Naive B cell (primary cell): ENCODE measurements at regions not wholly inside any gene's neighbourhood (a gene's known extent, or its start where the extent isn't known, plus 50 kb on each side); places are given as distances from the start of the nearest gene placed in this dataset.
A peak's percentile ranks its signal among the peaks of the same experiment; 100 is the strongest.

Experiments used
- ATAC-seq, 2 donors: fragments of 150-1000 bp; cut with Tn5 transposase; 2 replicates each; pipeline ENCODE4 v1.10.0; 2021; ENCODE audit warnings: low read depth in 2 of 2, mild to moderate bottlenecking in 2 of 2, moderate library complexity in 2 of 2
- DNase-seq: peaks from one replicate; pipeline ENCODE4 v3.0.0; 2022
- H3K27ac Mint-ChIP-seq, 6 donors: one replicate each; pipeline ENCODE4 v1.8.0; 2020 to 2022; ENCODE audit warnings: mild to moderate bottlenecking in 6 of 6, mixed read lengths in 6 of 6, moderate library complexity in 5 of 6, inconsistent platforms in 2 of 6
- H3K27me3 Mint-ChIP-seq, 3 donors: one replicate each; pipeline ENCODE4 v1.8.0; 2021 to 2022; ENCODE audit warnings: mixed read lengths in 3 of 3, mild to moderate bottlenecking in 1 of 3
- H3K36me3 Mint-ChIP-seq, 2 donors: one replicate each; pipeline ENCODE4 v1.8.0; 2020 to 2022; ENCODE audit warnings: mixed read lengths in 2 of 2, inconsistent platforms in 1 of 2, mild to moderate bottlenecking in 1 of 2
- H3K4me1 Mint-ChIP-seq, 3 donors: one replicate each; pipeline ENCODE4 v1.8.0; 2020 to 2022; ENCODE audit warnings: mixed read lengths in 3 of 3, inconsistent platforms in 1 of 3, mild to moderate bottlenecking in 1 of 3, moderate library complexity in 1 of 3
- H3K4me3 Mint-ChIP-seq, 8 donors: one replicate each; pipeline ENCODE4 v1.8.0; 2020 to 2022; ENCODE audit warnings: mild to moderate bottlenecking in 8 of 8, mixed read lengths in 8 of 8, moderate library complexity in 8 of 8, inconsistent platforms in 2 of 8
- H3K9me3 Mint-ChIP-seq, 7 donors: one replicate each; pipeline ENCODE4 v1.8.0; 2020 to 2022; ENCODE audit warnings: mixed read lengths in 7 of 7, mild to moderate bottlenecking in 5 of 7, inconsistent platforms in 2 of 7, moderate library complexity in 1 of 7

GRCh38 chr11:111035746-111036145 is 209.8 kb upstream of the POU2AF2 start:
- Mint-ChIP-seq H3K36me3 (peaks cover 5 to 21% of the 10 kb centered on the region in 2 donors), H3K9me3 (peaks cover 12 to 32% (median 18%) of the 10 kb centered on the region in 7 donors), H3K4me3 (no peak overlapping the region), H3K27ac (no peak overlapping the region), H3K27me3 (no peaks in the 10 kb centered on the region), H3K4me1 (no peaks in the 10 kb centered on the region)
- ATAC-seq (no peak), DNase-seq (no peak)

DNA sequence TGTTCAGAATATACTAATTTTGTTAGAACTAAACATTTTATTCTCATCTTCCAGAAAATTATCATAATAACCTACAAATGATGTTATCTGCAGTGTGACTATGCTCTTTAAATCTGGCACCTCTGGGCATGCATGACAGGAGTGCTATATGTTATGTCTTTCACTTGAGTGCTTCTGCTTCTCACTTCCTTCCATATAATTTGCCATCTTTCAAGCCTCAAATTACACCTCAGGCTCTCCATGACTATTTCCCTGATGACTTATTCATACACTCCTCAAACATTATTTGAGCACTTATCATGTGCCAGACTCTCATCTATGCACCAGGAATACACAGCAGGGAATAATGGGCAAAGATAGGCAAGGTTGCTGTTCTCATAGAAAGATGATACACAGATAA is 219.3 kb upstream of the POU2AF2 start:
- peaks cover 14 to 25% (median 19%) of the 10 kb centered on the region in 3 donors for H3K4me1 Mint-ChIP-seq
- peaks cover 4 to 8% of the 10 kb centered on the region in 2 donors for H3K36me3 Mint-ChIP-seq

DNA sequence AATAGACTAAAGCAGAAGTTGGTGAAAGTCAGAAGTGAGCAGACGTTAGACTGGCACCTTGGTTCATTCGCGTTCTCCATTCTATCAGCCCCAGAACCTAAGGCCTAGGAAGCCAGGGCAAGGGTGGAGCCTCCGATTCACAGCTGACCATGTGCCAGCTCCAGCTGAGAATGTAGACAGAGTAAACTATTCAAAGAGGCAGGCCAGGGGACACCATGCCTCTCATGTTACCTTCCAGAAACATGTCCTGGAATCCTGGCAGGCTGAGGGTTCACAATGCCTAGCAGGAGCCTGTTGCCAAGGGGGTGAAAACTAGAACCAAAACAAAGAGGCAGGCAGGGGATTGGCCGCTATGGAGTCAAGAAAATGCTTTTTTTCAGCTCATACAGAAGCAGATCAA is 224.4 kb upstream of the POU2AF2 start:
- H3K36me3 Mint-ChIP-seq = peaks cover 4 to 8% of the 10 kb centered on the region in 2 donors
- peaks cover 14 to 28% (median 16%) of the 10 kb centered on the region in 3 donors for H3K27me3 Mint-ChIP-seq
- H3K9me3 Mint-ChIP-seq = peaks cover 0 to 5% (median 0%) of the 10 kb centered on the region in 7 donors
- H3K4me3 Mint-ChIP-seq = no peak overlapping the region
- no peak for ATAC-seq
- H3K27ac Mint-ChIP-seq = no peak overlapping the region
- peaks cover 9 to 18% (median 16%) of the 10 kb centered on the region in 3 donors for H3K4me1 Mint-ChIP-seq
- DNase-seq = no peak

More for the DNA sequence above, 219.3 kb upstream of the POU2AF2 start:
- Mint-ChIP-seq H3K4me3 (peak overlapping the region in 3 of 8 donors; percentile 34 to 40 (median 35)), H3K27ac (no peak overlapping the region), H3K9me3 (peaks cover 4 to 42% (median 22%) of the 10 kb centered on the region in 7 donors), H3K27me3 (peaks cover 16 to 20% (median 18%) of the 10 kb centered on the region in 3 donors)
- no peak for DNase-seq
- peak; percentile 52 to 69 for ATAC-seq

GRCh38 chr11:111019871-111020670 is 225.5 kb upstream of the POU2AF2 start:
- no peak for ATAC-seq
- Mint-ChIP-seq H3K4me1 (peaks cover 0 to 11% (median 5%) of the 10 kb centered on the region in 3 donors), H3K36me3 (peaks cover 4 to 8% of the 10 kb centered on the region in 2 donors), H3K4me3 (no peak overlapping the region), H3K9me3 (peaks cover 0 to 5% (median 0%) of the 10 kb centered on the region in 7 donors), H3K27ac (no peak overlapping the region), H3K27me3 (peaks cover 10 to 21% (median 16%) of the 10 kb centered on the region in 3 donors)
- DNase-seq = no peak

- ATAC-seq (no peak), DNase-seq (no peak)
- peaks cover 4 to 8% of the 10 kb centered on the region in 2 donors for H3K36me3 Mint-ChIP-seq
- H3K9me3 Mint-ChIP-seq = peaks cover 0 to 5% (median 0%) of the 10 kb centered on the region in 7 donors
- no peak overlapping the region for H3K4me3 Mint-ChIP-seq
- H3K4me1 Mint-ChIP-seq = peaks cover 6 to 13% (median 9%) of the 10 kb centered on the region in 3 donors
- no peak overlapping the region for H3K27ac Mint-ChIP-seq
- H3K27me3 Mint-ChIP-seq = peaks cover 12 to 27% (median 14%) of the 10 kb centered on the region in 3 donors
Measured at GRCh38 chr11:111019451-111019850, 226.1 kb upstream of the POU2AF2 start.

GRCh38 chr11:111018566-111018965 is 227.0 kb upstream of the POU2AF2 start:
- Mint-ChIP-seq H3K27ac (no peak overlapping the region), H3K27me3 (peaks cover 9 to 34% (median 10%) of the 10 kb centered on the region in 3 donors), H3K36me3 (peaks cover 4 to 8% of the 10 kb centered on the region in 2 donors), H3K4me3 (no peak overlapping the region), H3K4me1 (peaks cover 10 to 16% (median 11%) of the 10 kb centered on the region in 3 donors), H3K9me3 (peaks cover 0 to 5% (median 0%) of the 10 kb centered on the region in 7 donors)
- DNase-seq (no peak), ATAC-seq (no peak)

DNA sequence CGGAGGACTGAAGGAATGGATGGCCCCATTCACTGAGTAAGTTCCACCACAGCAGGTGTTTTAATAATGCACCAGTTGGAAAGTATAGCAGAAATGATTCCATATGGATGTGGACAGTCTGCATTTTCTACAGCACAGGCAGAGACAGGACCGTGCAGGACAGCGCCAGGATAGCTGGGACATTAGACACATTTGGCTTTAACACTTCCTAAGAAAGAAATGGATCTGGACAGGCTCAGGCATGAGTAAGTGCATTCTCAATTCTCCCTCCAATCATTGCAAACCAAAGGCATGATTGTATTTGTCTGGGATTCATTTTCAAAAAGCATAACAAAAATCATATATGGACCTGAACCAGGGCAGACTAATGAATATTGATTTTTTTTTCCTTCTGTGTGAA is 233.0 kb upstream of the POU2AF2 start:
- ATAC-seq (no peak), DNase-seq (no peak)
- Mint-ChIP-seq H3K27ac (no peak overlapping the region), H3K4me1 (peaks cover 14 to 17% (median 14%) of the 10 kb centered on the region in 3 donors), H3K27me3 (peaks cover 33 to 50% (median 36%) of the 10 kb centered on the region in 3 donors), H3K36me3 (peaks cover 0 to 10% of the 10 kb centered on the region in 2 donors), H3K4me3 (no peak overlapping the region), H3K9me3 (peaks cover 0 to 4% (median 0%) of the 10 kb centered on the region in 7 donors)

DNA sequence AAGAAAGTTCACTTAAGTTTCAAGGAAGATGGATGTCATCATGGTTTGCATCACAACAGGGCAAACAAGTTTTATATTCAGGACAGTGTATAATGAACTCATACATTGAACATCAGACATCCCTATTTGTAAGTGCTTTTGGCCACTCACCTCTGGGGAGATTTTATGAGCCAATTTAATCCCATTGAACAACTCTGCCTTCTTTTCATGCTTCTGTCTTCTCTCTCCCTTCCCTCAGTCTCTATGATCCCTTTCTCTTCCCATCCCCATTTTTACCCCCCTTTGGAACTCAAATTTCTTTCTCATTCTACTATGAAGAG is 234.3 kb upstream of the POU2AF2 start:
- no peak overlapping the region for H3K4me3 Mint-ChIP-seq
- peaks cover 0 to 10% of the 10 kb centered on the region in 2 donors for H3K36me3 Mint-ChIP-seq
- H3K4me1 Mint-ChIP-seq = peaks cover 14 to 17% (median 14%) of the 10 kb centered on the region in 3 donors
- DNase-seq (no peak), ATAC-seq (no peak)
- H3K9me3 Mint-ChIP-seq = peaks cover 0 to 4% (median 0%) of the 10 kb centered on the region in 7 donors
- H3K27me3 Mint-ChIP-seq = peaks cover 33 to 50% (median 36%) of the 10 kb centered on the region in 3 donors
- no peak overlapping the region for H3K27ac Mint-ChIP-seq

- H3K4me3 Mint-ChIP-seq = no peak overlapping the region
- H3K36me3 Mint-ChIP-seq = peaks cover 0 to 10% of the 10 kb centered on the region in 2 donors
- DNase-seq (no peak), ATAC-seq (no peak)
- peaks cover 33 to 50% (median 36%) of the 10 kb centered on the region in 3 donors for H3K27me3 Mint-ChIP-seq
- H3K27ac Mint-ChIP-seq = peak overlapping the region in 1 of 6 donors; percentile 75
- peaks cover 0 to 4% (median 0%) of the 10 kb centered on the region in 7 donors for H3K9me3 Mint-ChIP-seq
- peaks cover 14 to 17% (median 14%) of the 10 kb centered on the region in 3 donors for H3K4me1 Mint-ChIP-seq
Measured at GRCh38 chr11:111010391-111011274, 234.9 kb upstream of the POU2AF2 start.

- ATAC-seq (no peak), DNase-seq (no peak)
- Mint-ChIP-seq H3K27me3 (peaks cover 12 to 21% (median 20%) of the 10 kb centered on the region in 3 donors), H3K27ac (no peak overlapping the region), H3K36me3 (peaks cover 0 to 10% of the 10 kb centered on the region in 2 donors), H3K4me1 (peaks cover 0 to 4% (median 0%) of the 10 kb centered on the region in 3 donors), H3K4me3 (no peak overlapping the region), H3K9me3 (peaks cover 0 to 4% (median 0%) of the 10 kb centered on the region in 7 donors)
Measured at GRCh38 chr11:111006227-111006626, 239.3 kb upstream of the POU2AF2 start.

DNA sequence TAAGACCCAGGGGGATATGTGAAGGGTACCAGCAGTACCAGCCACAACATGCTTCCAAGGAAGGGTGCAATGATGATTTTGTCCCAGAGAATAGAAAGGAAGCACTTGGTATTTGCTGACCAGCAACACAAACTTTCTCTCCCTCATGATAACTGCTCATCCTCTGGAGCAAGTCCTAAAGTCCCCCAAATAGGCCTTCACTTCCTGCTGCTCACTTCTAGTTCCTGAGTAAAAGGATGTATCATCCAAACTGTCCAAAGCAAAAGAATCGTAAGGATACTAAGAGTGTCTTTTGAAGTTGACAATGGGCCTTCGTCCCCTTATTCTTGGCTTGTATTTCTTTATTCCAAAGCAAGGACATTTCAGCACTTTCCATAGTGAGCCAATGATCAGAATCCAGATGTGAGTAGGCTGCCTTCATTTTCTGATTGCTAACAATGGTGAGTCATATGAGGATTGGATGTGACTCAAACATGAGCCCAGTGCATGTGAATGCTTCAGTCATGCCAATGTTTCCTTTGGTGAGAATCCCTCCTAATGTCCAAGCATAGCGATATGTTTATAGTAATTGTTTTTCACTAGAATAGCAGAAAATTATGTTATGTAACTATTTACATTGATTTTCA is 243.4 kb upstream of the POU2AF2 start:
- Mint-ChIP-seq H3K4me1 (peaks cover 0 to 9% (median 7%) of the 10 kb centered on the region in 3 donors), H3K9me3 (peaks cover 0 to 2% (median 0%) of the 10 kb centered on the region in 7 donors), H3K27ac (no peak overlapping the region), H3K36me3 (no peaks in the 10 kb centered on the region), H3K4me3 (no peak overlapping the region), H3K27me3 (peaks cover 0 to 3% (median 0%) of the 10 kb centered on the region in 3 donors)
- no peak for DNase-seq
- no peak for ATAC-seq

GRCh38 chr11:111001081-111001430 is 244.5 kb upstream of the POU2AF2 start:
- Mint-ChIP-seq H3K27ac (no peak overlapping the region), H3K27me3 (peaks cover 0 to 6% (median 0%) of the 10 kb centered on the region in 3 donors), H3K36me3 (no peaks in the 10 kb centered on the region), H3K4me1 (peaks cover 0 to 9% (median 7%) of the 10 kb centered on the region in 3 donors), H3K4me3 (no peak overlapping the region), H3K9me3 (peaks cover 0 to 2% (median 0%) of the 10 kb centered on the region in 7 donors)
- ATAC-seq (no peak), DNase-seq (no peak)
